ENCODE measurements at regions not wholly inside any gene's neighbourhood (a gene's known extent, or its start where the extent isn't known, plus 50 kb on each side); places are given as distances from the start of the nearest gene placed in this dataset.

DNA sequence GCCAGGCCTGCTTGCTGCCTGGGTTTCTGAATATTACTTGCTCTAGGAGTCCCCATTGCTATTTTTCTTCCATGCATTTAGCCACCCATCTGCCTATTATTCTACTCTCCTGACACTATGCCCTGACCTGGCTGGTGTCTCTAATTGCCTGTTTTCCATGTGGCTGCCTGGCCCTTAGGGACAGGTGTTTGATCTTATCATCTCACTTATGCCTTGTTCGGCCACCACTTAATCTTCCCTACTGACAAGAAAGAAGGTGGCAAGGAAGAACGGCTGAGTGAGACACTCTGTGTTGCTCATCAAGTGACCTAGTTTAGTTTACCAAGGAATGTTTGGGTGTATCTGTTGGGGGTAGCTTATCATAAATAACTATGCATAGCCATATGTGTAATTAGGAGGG lies 50.4 kb upstream of the RAPH1 start:
- intact Hi-C loops (cut with DNase I) = no loop called here
- H3K4me3 ChIP-seq (ENCODE audit: low read length in 2 of 2) = no peak overlapping the region

GRCh38 chr2:203586206-203586605 lies 51.1 kb upstream of the RAPH1 start:
- no peak for DNase-seq
- WGBS, 2 donors = 91 to 94% methylated on average over 6 of the region's 6 CpGs
- intact Hi-C loops (cut with DNase I) = no loop called here

More for the DNA sequence above, 50.4 kb upstream of the RAPH1 start:
- ATAC-seq (ENCODE audit: low FRiP score) (no peak), DNase-seq (no peak)
- H3K27me3 ChIP-seq (ENCODE audit: control insufficient read depth in 1 of 2, insufficient read depth in 2 of 2, low read length in 1 of 2) = no peaks in the 10 kb centered on the region
- no peak overlapping the region for H3K27ac ChIP-seq (ENCODE audit: low read depth in 1 of 2, low read length in 2 of 2)
- peaks cover 5 to 9% of the 10 kb centered on the region in 2 donors for H3K4me1 ChIP-seq (ENCODE audit: control insufficient read depth in 1 of 2, insufficient read depth in 2 of 2, low read length in 2 of 2)
- H3K36me3 ChIP-seq (ENCODE audit: control insufficient read depth in 1 of 2, insufficient read depth in 2 of 2, low read length in 1 of 2) = no peaks in the 10 kb centered on the region
- 87 to 93% methylated on average over 2 of the region's 2 CpGs for WGBS, 2 donors
- H3K9me3 ChIP-seq (ENCODE audit: control insufficient read depth, low read length) = no peaks in the 10 kb centered on the region

GRCh38 chr2:203586696-203587095 lies 51.6 kb upstream of the RAPH1 start:
- H3K4me1 ChIP-seq (ENCODE audit: control insufficient read depth in 1 of 2, insufficient read depth in 2 of 2, low read length in 2 of 2) = peaks cover 5 to 9% of the 10 kb centered on the region in 2 donors

More at GRCh38 chr2:203586206-203586605, 51.1 kb upstream of the RAPH1 start:
- peaks cover 5 to 9% of the 10 kb centered on the region in 2 donors for H3K4me1 ChIP-seq (ENCODE audit: control insufficient read depth in 1 of 2, insufficient read depth in 2 of 2, low read length in 2 of 2)
- no peak overlapping the region for H3K4me3 ChIP-seq (ENCODE audit: low read length in 2 of 2)
- H3K27me3 ChIP-seq (ENCODE audit: control insufficient read depth in 1 of 2, insufficient read depth in 2 of 2, low read length in 1 of 2) = no peaks in the 10 kb centered on the region
- H3K27ac ChIP-seq (ENCODE audit: low read depth in 1 of 2, low read length in 2 of 2) = no peak overlapping the region
- H3K9me3 ChIP-seq (ENCODE audit: control insufficient read depth, low read length) = no peaks in the 10 kb centered on the region
- H3K36me3 ChIP-seq (ENCODE audit: control insufficient read depth in 1 of 2, insufficient read depth in 2 of 2, low read length in 1 of 2) = no peaks in the 10 kb centered on the region
- ATAC-seq (ENCODE audit: low FRiP score) = no peak

GRCh38 chr2:203590496-203590895 lies 55.4 kb upstream of the RAPH1 start:
- Histone ChIP-seq H3K27ac (ENCODE audit: low read depth in 1 of 2, low read length in 2 of 2) (peak overlapping the region in 1 of 2 donors; percentile 33), H3K4me1 (ENCODE audit: control insufficient read depth in 1 of 2, insufficient read depth in 2 of 2, low read length in 2 of 2) (peaks cover 2 to 6% of the 10 kb centered on the region in 2 donors), H3K4me3 (ENCODE audit: low read length in 2 of 2) (no peak overlapping the region), H3K9me3 (ENCODE audit: control insufficient read depth, low read length) (no peaks in the 10 kb centered on the region), H3K27me3 (ENCODE audit: control insufficient read depth in 1 of 2, insufficient read depth in 2 of 2, low read length in 1 of 2) (no peaks in the 10 kb centered on the region), H3K36me3 (ENCODE audit: control insufficient read depth in 1 of 2, insufficient read depth in 2 of 2, low read length in 1 of 2) (no peaks in the 10 kb centered on the region)
- 47 to 88% methylated on average over 2 of the region's 2 CpGs for WGBS, 2 donors
- intact Hi-C loops (cut with DNase I) = no loop called here
- DNase-seq (no peak), ATAC-seq (ENCODE audit: low FRiP score) (no peak)

More at GRCh38 chr2:203586696-203587095, 51.6 kb upstream of the RAPH1 start:
- Histone ChIP-seq H3K27me3 (ENCODE audit: control insufficient read depth in 1 of 2, insufficient read depth in 2 of 2, low read length in 1 of 2) (no peaks in the 10 kb centered on the region), H3K9me3 (ENCODE audit: control insufficient read depth, low read length) (no peaks in the 10 kb centered on the region), H3K36me3 (ENCODE audit: control insufficient read depth in 1 of 2, insufficient read depth in 2 of 2, low read length in 1 of 2) (no peaks in the 10 kb centered on the region), H3K4me3 (ENCODE audit: low read length in 2 of 2) (no peak overlapping the region), H3K27ac (ENCODE audit: low read depth in 1 of 2, low read length in 2 of 2) (no peak overlapping the region)
- ATAC-seq (ENCODE audit: low FRiP score) = no peak
- intact Hi-C loops (cut with DNase I) = no loop called here
- DNase-seq = no peak
- 80 to 85% methylated on average over 4 of the region's 4 CpGs for WGBS, 2 donors

DNA sequence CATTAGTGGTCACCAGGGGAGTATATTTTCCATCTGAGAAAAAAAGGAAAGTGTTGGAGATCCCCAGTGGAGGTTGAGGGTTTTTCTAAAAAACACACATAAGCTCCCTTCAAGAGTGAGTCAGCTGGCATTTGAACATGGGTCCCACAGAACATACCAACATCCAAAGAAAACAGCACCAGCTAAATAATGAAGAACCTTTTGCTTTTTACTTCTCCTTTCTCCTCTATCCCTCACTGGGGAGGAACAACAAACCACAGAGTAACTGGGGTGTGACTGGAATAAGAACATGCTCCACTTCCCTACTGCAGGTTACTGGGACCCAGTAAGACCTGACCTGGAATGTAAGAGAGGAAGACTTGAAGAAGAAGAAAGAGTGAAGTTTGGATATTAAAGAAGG lies 56.5 kb upstream of the RAPH1 start:
- peak overlapping the region in 1 of 2 donors; percentile 71 for H3K27ac ChIP-seq (ENCODE audit: low read depth in 1 of 2, low read length in 2 of 2)
- H3K27me3 ChIP-seq (ENCODE audit: control insufficient read depth in 1 of 2, insufficient read depth in 2 of 2, low read length in 1 of 2) = no peaks in the 10 kb centered on the region
- peaks cover 2 to 8% of the 10 kb centered on the region in 2 donors for H3K4me1 ChIP-seq (ENCODE audit: control insufficient read depth in 1 of 2, insufficient read depth in 2 of 2, low read length in 2 of 2)
- DNase-seq = no peak
- no peak for ATAC-seq (ENCODE audit: low FRiP score)
- intact Hi-C loops (cut with DNase I) = no loop called here
- no peak overlapping the region for H3K4me3 ChIP-seq (ENCODE audit: low read length in 2 of 2)
- no peaks in the 10 kb centered on the region for H3K9me3 ChIP-seq (ENCODE audit: control insufficient read depth, low read length)
- no peaks in the 10 kb centered on the region for H3K36me3 ChIP-seq (ENCODE audit: control insufficient read depth in 1 of 2, insufficient read depth in 2 of 2, low read length in 1 of 2)

GRCh38 chr2:203592470-203592869 lies 57.4 kb upstream of the RAPH1 start:
- intact Hi-C loops (cut with DNase I) = no loop called here
- ATAC-seq (ENCODE audit: low FRiP score) (no peak), DNase-seq (no peak)
- 47 to 49% methylated on average over 2 of the region's 2 CpGs for WGBS, 2 donors
- no peaks in the 10 kb centered on the region for H3K27me3 ChIP-seq (ENCODE audit: control insufficient read depth in 1 of 2, insufficient read depth in 2 of 2, low read length in 1 of 2)
- no peaks in the 10 kb centered on the region for H3K9me3 ChIP-seq (ENCODE audit: control insufficient read depth, low read length)
- no peak overlapping the region for H3K27ac ChIP-seq (ENCODE audit: low read depth in 1 of 2, low read length in 2 of 2)
- no peaks in the 10 kb centered on the region for H3K36me3 ChIP-seq (ENCODE audit: control insufficient read depth in 1 of 2, insufficient read depth in 2 of 2, low read length in 1 of 2)
- H3K4me1 ChIP-seq (ENCODE audit: control insufficient read depth in 1 of 2, insufficient read depth in 2 of 2, low read length in 2 of 2) = peaks cover 2 to 8% of the 10 kb centered on the region in 2 donors
- H3K4me3 ChIP-seq (ENCODE audit: low read length in 2 of 2) = no peak overlapping the region

DNA sequence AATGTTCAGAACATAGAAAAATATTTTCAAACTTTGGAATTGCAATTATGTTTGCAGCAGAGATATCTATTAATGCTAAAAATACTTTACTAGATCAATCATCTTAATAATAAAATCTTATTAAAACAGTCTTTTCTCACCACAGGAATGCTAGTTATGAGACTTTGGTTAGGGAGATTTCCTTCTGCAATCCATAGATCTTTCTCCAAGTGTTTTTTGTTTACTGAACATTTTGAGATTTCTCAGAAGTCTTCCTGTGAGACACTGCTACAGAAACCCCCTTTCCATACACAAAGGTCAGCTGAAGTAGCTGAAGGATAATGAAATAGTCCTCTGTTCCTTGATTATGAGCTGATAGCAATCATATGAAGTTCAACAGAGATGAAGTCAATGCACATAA lies 59.4 kb upstream of the RAPH1 start:
- Histone ChIP-seq H3K27me3 (ENCODE audit: control insufficient read depth in 1 of 2, insufficient read depth in 2 of 2, low read length in 1 of 2) (no peaks in the 10 kb centered on the region), H3K4me1 (ENCODE audit: control insufficient read depth in 1 of 2, insufficient read depth in 2 of 2, low read length in 2 of 2) (peaks cover 2 to 8% of the 10 kb centered on the region in 2 donors), H3K4me3 (ENCODE audit: low read length in 2 of 2) (no peak overlapping the region), H3K27ac (ENCODE audit: low read depth in 1 of 2, low read length in 2 of 2) (no peak overlapping the region), H3K9me3 (ENCODE audit: control insufficient read depth, low read length) (no peaks in the 10 kb centered on the region), H3K36me3 (ENCODE audit: control insufficient read depth in 1 of 2, insufficient read depth in 2 of 2, low read length in 1 of 2) (no peaks in the 10 kb centered on the region)
- intact Hi-C loops (cut with DNase I) = no loop called here
- DNase-seq (no peak), ATAC-seq (ENCODE audit: low FRiP score) (no peak)

DNA sequence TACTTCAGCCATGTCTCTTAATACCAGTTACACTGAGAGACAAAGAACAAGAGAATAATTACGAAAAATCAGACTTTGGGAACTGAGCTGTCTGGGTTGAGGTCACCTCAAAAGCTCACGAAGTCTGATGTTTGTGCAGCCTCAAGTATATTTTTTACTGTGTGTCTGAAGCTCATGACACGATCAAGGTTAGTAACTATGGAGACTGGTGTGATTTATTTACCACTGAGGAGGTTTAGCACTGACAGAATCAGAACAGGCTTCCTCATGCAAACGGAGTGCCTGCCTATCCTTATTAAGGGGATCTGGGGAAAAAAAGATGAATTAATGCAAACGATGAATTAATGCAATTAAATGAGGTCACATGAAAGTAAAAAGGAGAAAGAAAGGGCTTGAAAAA lies 61.1 kb upstream of the RAPH1 start:
- ATAC-seq (ENCODE audit: low FRiP score) = no peak
- Histone ChIP-seq H3K36me3 (ENCODE audit: control insufficient read depth in 1 of 2, insufficient read depth in 2 of 2, low read length in 1 of 2) (no peaks in the 10 kb centered on the region), H3K27ac (ENCODE audit: low read depth in 1 of 2, low read length in 2 of 2) (no peak overlapping the region), H3K4me1 (ENCODE audit: control insufficient read depth in 1 of 2, insufficient read depth in 2 of 2, low read length in 2 of 2) (peaks cover 2 to 8% of the 10 kb centered on the region in 2 donors), H3K27me3 (ENCODE audit: control insufficient read depth in 1 of 2, insufficient read depth in 2 of 2, low read length in 1 of 2) (no peaks in the 10 kb centered on the region), H3K9me3 (ENCODE audit: control insufficient read depth, low read length) (no peaks in the 10 kb centered on the region), H3K4me3 (ENCODE audit: low read length in 2 of 2) (no peak overlapping the region)
- intact Hi-C loops (cut with DNase I) = no loop called here
- DNase-seq = no peak
- WGBS, 2 donors = 36% methylated on average over 5 of the region's 5 CpGs

- Histone ChIP-seq H3K4me1 (ENCODE audit: control insufficient read depth in 1 of 2, insufficient read depth in 2 of 2, low read length in 2 of 2) (peaks cover 1 to 3% of the 10 kb centered on the region in 2 donors), H3K27me3 (ENCODE audit: control insufficient read depth in 1 of 2, insufficient read depth in 2 of 2, low read length in 1 of 2) (no peaks in the 10 kb centered on the region), H3K4me3 (ENCODE audit: low read length in 2 of 2) (no peak overlapping the region), H3K36me3 (ENCODE audit: control insufficient read depth in 1 of 2, insufficient read depth in 2 of 2, low read length in 1 of 2) (no peaks in the 10 kb centered on the region), H3K9me3 (ENCODE audit: control insufficient read depth, low read length) (no peaks in the 10 kb centered on the region), H3K27ac (ENCODE audit: low read depth in 1 of 2, low read length in 2 of 2) (no peak overlapping the region)
- 93 to 94% methylated on average over 4 of the region's 4 CpGs for WGBS, 2 donors
- ATAC-seq (ENCODE audit: low FRiP score) = no peak
- no peak for DNase-seq
- intact Hi-C loops (cut with DNase I) = no loop called here
These were observed 64.4 kb upstream of the RAPH1 start for GRCh38 chr2:203599509-203599908.

Measured in aorta (tissue), 5 donors.